Smooth muscle cell (in vitro differentiated cells): ENCODE measurements at regions not wholly inside any gene's neighbourhood (a gene's known extent, or its start where the extent isn't known, plus 50 kb on each side); places are given as distances from the start of the nearest gene placed in this dataset.
"Not testable (repeated sequence)": the region's sequence is repeated elsewhere in the genome, so short reads cannot be mapped to it uniquely, and the experiment has no call there.

Experiments used
- DNase-seq: peaks from one replicate; lab custom pipeline; 2025; ENCODE audit not compliant: unreplicated experiment; lab: John Stamatoyannopoulos, UW
- H2AFZ ChIP-seq: fragments of 200-600 bp; sonication (generic); 2 replicates; pipeline ENCODE4 v1.6.0; 2016; ENCODE audit warnings: antibody characterized with exemption, low read depth, mild to moderate bottlenecking
- H3F3A ChIP-seq: fragments of 200-600 bp; sonication (generic); 2 replicates; pipeline ENCODE4 v1.6.0; 2017; ENCODE audit warnings: antibody characterized with exemption, low read depth
- H3K27ac ChIP-seq: fragments of 200-600 bp; sonication (generic); 2 replicates; pipeline ENCODE4 v1.5.1; 2016; ENCODE audit warnings: low read depth, mild to moderate bottlenecking
- H3K27me3 ChIP-seq: fragments of 200-600 bp; sonication (generic); 2 replicates; pipeline ENCODE4 v1.6.1; 2016; ENCODE audit warnings: low read depth, mild to moderate bottlenecking
- H3K36me3 ChIP-seq: fragments of 200-600 bp; sonication (generic); 2 replicates; pipeline ENCODE4 v1.5.1; 2016; ENCODE audit warnings: low read depth
- H3K4me1 ChIP-seq: fragments of 200-600 bp; sonication (generic); 2 replicates; pipeline ENCODE4 v1.5.1; 2016; ENCODE audit warnings: low read depth
- H3K4me2 ChIP-seq: fragments of 200-600 bp; sonication (generic); 2 replicates; pipeline ENCODE4 v1.6.0; 2016; ENCODE audit warnings: mild to moderate bottlenecking
- H3K4me3 ChIP-seq: fragments of 200-600 bp; sonication (generic); 2 replicates; pipeline ENCODE4 v1.5.1; 2016; ENCODE audit warnings: mild to moderate bottlenecking
- H3K79me2 ChIP-seq: fragments of 200-600 bp; sonication (generic); 2 replicates; pipeline ENCODE4 v1.6.0; 2016; ENCODE audit warnings: low read depth, mild to moderate bottlenecking
- H3K9ac ChIP-seq: fragments of 200-600 bp; sonication (generic); 2 replicates; pipeline ENCODE4 v1.6.0; 2016; ENCODE audit warnings: low read depth
- H3K9me3 ChIP-seq: fragments of 200-600 bp; sonication (generic); replicated peaks from 2 replicates; pipeline ENCODE4 v1.5.1; 2016; ENCODE audit warnings: low read depth
- H4K20me1 ChIP-seq: fragments of 200-600 bp; sonication (generic); 2 replicates; pipeline ENCODE4 v1.6.0; 2016; ENCODE audit warnings: low read depth
- CTCF ChIP-seq: fragments of 200-600 bp; sonication (generic); IDR thresholded peaks from 2 replicates; pipeline ENCODE4 v1.5.1; 2017; ENCODE audit warnings: borderline replicate concordance, mild to moderate bottlenecking, antibody characterized with exemption; ENCODE audit not compliant: insufficient read depth, poor library complexity, severe bottlenecking
- WGBS: methylation state at CpG from one replicate; pipeline ENCODE4 v1.1.7; 2016; ENCODE audit warnings: low lambda C conversion rate; 5-methylcytosine and 5-hydroxymethylcytosine counted together

- Histone ChIP-seq H3K9ac (no peak overlapping the region), H3K4me2 (no peak overlapping the region), H3K9me3 (no peaks in the 10 kb centered on the region), H3K79me2 (no peaks in the 10 kb centered on the region), H3K27me3 (no peaks in the 10 kb centered on the region), H3F3A (no peaks in the 10 kb centered on the region), H3K4me3 (no peak overlapping the region), H3K4me1 (peaks cover 3% of the 10 kb centered on the region), H4K20me1 (no peaks in the 10 kb centered on the region), H2AFZ (no peak overlapping the region), H3K36me3 (no peaks in the 10 kb centered on the region), H3K27ac (no peak overlapping the region)
- WGBS: 93% methylated on average over 1 of the region's 1 CpG
- no peak for DNase-seq
- no peak for TF ChIP-seq CTCF
Observed at GRCh38 chr3:101973163-101973505, 123.8 kb downstream of the NFKBIZ start.

GRCh38 chr3:101975415-101975814, 126.1 kb downstream of the NFKBIZ start:
- H3K4me1 ChIP-seq, H3K9ac ChIP-seq, H3K27ac ChIP-seq, H3K4me2 ChIP-seq, DNase-seq, H2AFZ ChIP-seq, H3K9me3 ChIP-seq, H4K20me1 ChIP-seq, H3K27me3 ChIP-seq, H3K36me3 ChIP-seq, H3F3A ChIP-seq, H3K79me2 ChIP-seq, H3K4me3 ChIP-seq: not testable (repeated sequence)
- 100% methylated on average over 1 of the region's 1 CpG for WGBS

- H3F3A ChIP-seq: no peaks in the 10 kb centered on the region
- no peak for DNase-seq
- 86% methylated on average over 1 of the region's 1 CpG for WGBS
- no peak overlapping the region for H3K9ac ChIP-seq
- no peaks in the 10 kb centered on the region for H4K20me1 ChIP-seq
- TF ChIP-seq CTCF: no peak
- H3K4me3 ChIP-seq: no peak overlapping the region
- H2AFZ ChIP-seq: peak overlapping the region; percentile 50
- no peaks in the 10 kb centered on the region for H3K27me3 ChIP-seq
- peak overlapping the region; percentile 13 for H3K4me2 ChIP-seq
- no peaks in the 10 kb centered on the region for H3K9me3 ChIP-seq
- H3K27ac ChIP-seq: no peak overlapping the region
- H3K79me2 ChIP-seq: no peaks in the 10 kb centered on the region
- H3K36me3 ChIP-seq: no peaks in the 10 kb centered on the region
- H3K4me1 ChIP-seq: peaks cover 3% of the 10 kb centered on the region
Observed at GRCh38 chr3:101976473-101976872, 127.2 kb downstream of the NFKBIZ start.

- no peak for DNase-seq
- Histone ChIP-seq H3K4me1 (peaks cover 3% of the 10 kb centered on the region), H3F3A (no peaks in the 10 kb centered on the region), H2AFZ (no peak overlapping the region), H3K36me3 (no peaks in the 10 kb centered on the region), H3K79me2 (no peaks in the 10 kb centered on the region), H3K27me3 (no peaks in the 10 kb centered on the region), H3K9me3 (no peaks in the 10 kb centered on the region), H3K27ac (no peak overlapping the region), H3K4me3 (no peak overlapping the region), H3K4me2 (no peak overlapping the region), H4K20me1 (no peaks in the 10 kb centered on the region), H3K9ac (no peak overlapping the region)
- no peak for TF ChIP-seq CTCF
- 58% methylated on average over 2 of the region's 2 CpGs for WGBS
Observed at GRCh38 chr3:101978348-101978747, 129.0 kb downstream of the NFKBIZ start.
